AG04450 (cell line): ENCODE measurements at regions not wholly inside any gene's neighbourhood (a gene's known extent, or its start where the extent isn't known, plus 50 kb on each side); places are given as distances from the start of the nearest gene placed in this dataset.

Experiments used
- CTCF ChIA-PET: fragments of 300-600, 350-600 bp; formaldehyde crosslinking; extraction: SDS; loops from one replicate; lab custom pipeline; 2022; ENCODE audit warnings: antibody characterized with exemption, inconsistent platforms; lab: Charles Lee
- POLR2A ChIA-PET: fragments of 350-600 bp; formaldehyde crosslinking; extraction: SDS; loops from one replicate; lab custom pipeline; 2021; ENCODE audit warnings: antibody characterized with exemption, inconsistent platforms; lab: Yijun Ruan, JAX
- DNase-seq: peaks from one replicate; pipeline ENCODE4 v3.0.0-alpha.2; 2011; ENCODE audit warnings: low read depth, low spot score
- H3K27ac ChIP-seq: one replicate; pipeline ENCODE4 v1.5.1; 2012; ENCODE audit warnings: low read depth, low read length, control low read depth
- H3K27me3 ChIP-seq: one replicate; pipeline ENCODE4 v1.6.0; 2012; ENCODE audit warnings: low read length; ENCODE audit not compliant: control insufficient read depth, insufficient read depth
- H3K4me3 ChIP-seq: 2 replicates; pipeline ENCODE4 v1.5.1; 2011; ENCODE audit warnings: mild to moderate bottlenecking, low read depth, low read length, control low read depth
- H3K9me3 ChIP-seq: 2 replicates; pipeline ENCODE4 v1.5.1; 2012; ENCODE audit warnings: low read length; ENCODE audit not compliant: control insufficient read depth, insufficient read depth
- CTCF ChIP-seq: IDR thresholded peaks from 2 replicates; pipeline ENCODE4 v1.5.1; 2011; ENCODE audit warnings: low read depth, low read length, control low read depth, inconsistent platforms

DNA sequence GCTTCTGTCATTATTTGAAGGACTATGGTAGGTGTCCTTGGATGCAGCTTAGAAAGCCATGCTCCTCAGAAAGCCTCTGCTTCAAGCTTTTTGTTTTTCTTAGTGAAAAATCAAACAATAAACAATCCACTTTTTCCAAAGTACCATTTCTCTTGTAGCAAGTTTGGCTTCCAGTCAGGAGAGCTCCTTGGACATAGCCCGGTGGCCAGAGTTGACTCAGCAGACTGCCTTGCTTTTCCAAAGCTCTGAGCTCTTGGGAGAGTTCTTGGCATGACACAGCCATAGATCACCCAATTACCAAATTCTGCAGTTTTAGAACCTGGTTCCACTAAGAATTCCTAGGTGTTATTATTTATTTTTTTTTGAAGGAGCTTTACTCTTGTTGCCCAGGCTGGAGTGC is 189.4 kb upstream of the MTPN start:
- TF ChIP-seq CTCF, result no peak
- Histone ChIP-seq H3K9me3 (no peaks in the 10 kb centered on the region), H3K4me3 (no peak overlapping the region), H3K27ac (no peak overlapping the region), H3K27me3 (no peaks in the 10 kb centered on the region)
- ChIA-PET POLR2A (no interaction called here), CTCF (no interaction called here)
- DNase-seq, result no peak

- Histone ChIP-seq H3K27me3 (no peaks in the 10 kb centered on the region), H3K4me3 (no peak overlapping the region), H3K9me3 (no peaks in the 10 kb centered on the region), H3K27ac (no peak overlapping the region)
- ChIA-PET CTCF (no interaction called here), POLR2A (no interaction called here)
- TF ChIP-seq CTCF, result no peak
- DNase-seq, result no peak
Observed at GRCh38 chr7:136163340-136163801, 186.2 kb upstream of the MTPN start.

GRCh38 chr7:136150311-136150710 is 173.2 kb upstream of the MTPN start:
- no peak for DNase-seq
- CTCF ChIA-PET, result no interaction called here
- Histone ChIP-seq H3K9me3 (no peaks in the 10 kb centered on the region), H3K27ac (no peak overlapping the region), H3K4me3 (no peak overlapping the region), H3K27me3 (peaks cover 4% of the 10 kb centered on the region)
- POLR2A ChIA-PET, result no interaction called here
- TF ChIP-seq CTCF, result no peak

DNA sequence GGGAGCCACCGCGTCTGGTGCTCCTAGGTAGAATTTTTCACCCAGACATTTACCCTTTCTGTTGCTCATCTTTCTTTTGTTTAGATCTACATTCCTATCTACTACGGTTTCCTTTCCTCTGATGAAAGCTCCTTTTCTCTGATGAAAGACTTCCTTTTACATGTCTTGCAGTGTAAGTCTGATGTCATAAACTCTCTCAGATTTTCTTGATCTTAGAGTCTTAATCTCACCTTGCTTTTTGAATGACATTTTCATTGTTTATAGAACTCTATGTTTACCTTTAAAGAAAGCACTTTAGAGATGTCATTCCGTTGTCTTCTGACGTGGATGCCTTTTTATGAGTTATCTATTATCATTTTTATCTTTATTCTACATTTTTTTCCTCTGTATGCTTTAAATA is 171.8 kb upstream of the MTPN start:
- POLR2A ChIA-PET, result no interaction called here
- CTCF ChIA-PET, result no interaction called here
- H3K9me3 ChIP-seq, result no peaks in the 10 kb centered on the region
- no peaks in the 10 kb centered on the region for H3K27me3 ChIP-seq
- no peak overlapping the region for H3K4me3 ChIP-seq
- H3K27ac ChIP-seq, result no peak overlapping the region
- no peak for DNase-seq
- no peak for TF ChIP-seq CTCF

DNA sequence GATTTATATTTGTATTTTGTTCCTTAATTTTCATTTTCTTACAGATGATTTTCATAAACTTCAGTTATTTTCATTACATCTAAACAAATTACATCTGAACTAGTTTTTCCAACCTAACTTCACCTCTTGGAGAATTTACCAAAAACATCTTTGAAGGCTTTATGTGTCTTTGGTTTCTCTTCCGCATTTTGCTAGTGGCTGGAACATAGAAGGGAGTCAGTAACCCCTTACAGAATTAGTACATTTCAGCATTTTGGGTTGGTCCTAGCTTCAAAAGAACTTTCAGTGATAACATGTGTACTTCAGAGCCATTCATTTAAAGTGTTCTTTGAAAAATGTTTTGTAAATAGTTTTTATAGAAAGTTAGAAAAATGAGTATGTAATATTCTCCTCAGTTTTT is 169.8 kb upstream of the MTPN start:
- DNase-seq, result no peak
- CTCF ChIA-PET, result no interaction called here
- no peak for TF ChIP-seq CTCF
- H3K4me3 ChIP-seq, result no peak overlapping the region
- POLR2A ChIA-PET, result no interaction called here
- H3K27ac ChIP-seq, result no peak overlapping the region
- H3K9me3 ChIP-seq, result no peaks in the 10 kb centered on the region
- no peaks in the 10 kb centered on the region for H3K27me3 ChIP-seq
